Neuronal stem cell (in vitro differentiated cells): ENCODE measurements at regions not wholly inside any gene's neighbourhood (a gene's known extent, or its start where the extent isn't known, plus 50 kb on each side); places are given as distances from the start of the nearest gene placed in this dataset.
"Not testable (repeated sequence)": the region's sequence is repeated elsewhere in the genome, so short reads cannot be mapped to it uniquely, and the experiment has no call there.

ENCODE experiments used
- DNase-seq: peaks from one replicate; pipeline ENCODE4 v3.0.0-alpha.2; 2013; ENCODE audit warnings: low spot score
- H2AFZ ChIP-seq: one replicate; pipeline ENCODE4 v1.6.1; 2013; ENCODE audit warnings: mild to moderate bottlenecking, low read length, inconsistent platforms
- H2AK5ac ChIP-seq: 2 replicates; pipeline ENCODE4 v1.6.1; 2013; ENCODE audit warnings: low read depth, mild to moderate bottlenecking, inconsistent platforms, low read length, moderate library complexity, mixed read lengths
- H2BK120ac ChIP-seq: 2 replicates; pipeline ENCODE4 v1.6.1; 2013; ENCODE audit warnings: low read depth, mild to moderate bottlenecking, inconsistent platforms, low read length, moderate library complexity, mixed read lengths
- H2BK12ac ChIP-seq: one replicate; pipeline ENCODE4 v1.6.1; 2013; ENCODE audit warnings: low read length, inconsistent platforms
- H2BK15ac ChIP-seq: 2 replicates; pipeline ENCODE4 v1.6.1; 2013; ENCODE audit warnings: mild to moderate bottlenecking, low read length, inconsistent platforms, mixed read lengths
- H2BK5ac ChIP-seq: one replicate; pipeline ENCODE4 v1.6.1; 2013; ENCODE audit warnings: inconsistent platforms, mild to moderate bottlenecking, low read length, moderate library complexity
- H3K14ac ChIP-seq: one replicate; pipeline ENCODE4 v1.6.1; 2013; ENCODE audit warnings: low read length, inconsistent platforms
- H3K18ac ChIP-seq: 2 replicates; pipeline ENCODE4 v1.6.1; 2013; ENCODE audit warnings: low read length, inconsistent platforms
- H3K23ac ChIP-seq: 2 replicates; pipeline ENCODE4 v1.6.1; 2013; ENCODE audit warnings: low read depth, mild to moderate bottlenecking, mixed read lengths, low read length, inconsistent platforms; ENCODE audit not compliant: poor library complexity
- H3K27ac ChIP-seq: replicated peaks from 3 replicates; pipeline ENCODE4 v1.5.1; 2013; ENCODE audit warnings: low read length, inconsistent platforms
- H3K27me3 ChIP-seq, 3 experiments: 2 replicates each; pipeline ENCODE4 v1.6.1; 2013; ENCODE audit warnings: low read length in 3 of 3, mild to moderate bottlenecking in 2 of 3, inconsistent platforms in 1 of 3, low read depth in 1 of 3, mixed read lengths in 1 of 3, moderate library complexity in 1 of 3; ENCODE audit not compliant: control insufficient read depth in 3 of 3, insufficient read depth in 3 of 3
- H3K36me3 ChIP-seq, 2 donors: replicated peaks in 1 of 2; 2 replicates each; pipeline ENCODE4 v1.6.1; 2013; ENCODE audit warnings: low read length in 2 of 2; ENCODE audit not compliant: control insufficient read depth in 2 of 2, insufficient read depth in 2 of 2
- H3K4ac ChIP-seq: 2 replicates; pipeline ENCODE4 v1.6.1; 2013; ENCODE audit warnings: inconsistent platforms, mild to moderate bottlenecking, low read length, moderate library complexity
- H3K4me1 ChIP-seq, 2 donors: 1 replicate in 1 of 2; 2 replicates in 1 of 2; pipeline ENCODE4 v1.6.1; 2013; ENCODE audit warnings: low read length in 2 of 2, low read depth in 1 of 2; ENCODE audit not compliant: control insufficient read depth in 2 of 2, insufficient read depth in 1 of 2
- H3K4me2 ChIP-seq: one replicate; pipeline ENCODE4 v1.6.1; 2013; ENCODE audit warnings: mild to moderate bottlenecking, low read length, inconsistent platforms; ENCODE audit not compliant: insufficient read depth, poor library complexity, severe bottlenecking
- H3K4me3 ChIP-seq, 2 donors: 2 replicates each; pipeline ENCODE4 v1.5.1; 2013; ENCODE audit warnings: low read length in 2 of 2, mild to moderate bottlenecking in 2 of 2, inconsistent platforms in 1 of 2, moderate library complexity in 1 of 2
- H3K79me1 ChIP-seq: one replicate; pipeline ENCODE4 v1.6.1; 2013; ENCODE audit warnings: low read depth, mild to moderate bottlenecking, inconsistent platforms, low read length, moderate library complexity
- H3K9ac ChIP-seq: one replicate; pipeline ENCODE4 v1.6.1; 2013; ENCODE audit warnings: mild to moderate bottlenecking, low read depth, low read length, inconsistent platforms; ENCODE audit not compliant: poor library complexity
- H3K9me3 ChIP-seq, 2 donors: replicated peaks in 1 of 2; 2 replicates each; pipeline versions ENCODE3 to v1.6.1; 2013; ENCODE audit warnings: low read length in 2 of 2, mild to moderate bottlenecking in 2 of 2, inconsistent platforms in 1 of 2, low read depth in 1 of 2, mixed read lengths in 1 of 2, moderate library complexity in 1 of 2; ENCODE audit not compliant: control insufficient read depth in 2 of 2, insufficient read depth in 1 of 2
- H4K8ac ChIP-seq: one replicate; pipeline ENCODE4 v1.6.1; 2013; ENCODE audit warnings: low read depth, mild to moderate bottlenecking, inconsistent platforms, low read length, moderate library complexity
- H4K91ac ChIP-seq: one replicate; pipeline ENCODE4 v1.6.1; 2013; ENCODE audit warnings: low read length, low read depth, mild to moderate bottlenecking, inconsistent platforms; ENCODE audit not compliant: poor library complexity
- WGBS, 2 donors: extraction: QIAGEN DNeasy Blood & Tissue Kit; methylation state at CpG; one replicate each; pipeline ENCODE4 v1.1.7; 2013; ENCODE audit warnings: missing lambda C conversion rate in 2 of 2, mixed read lengths in 1 of 2; ENCODE audit not compliant: insufficient read length in 2 of 2, insufficient replicate concordance in 1 of 2; ENCODE audit errors: extremely low coverage in 2 of 2; 5-methylcytosine and 5-hydroxymethylcytosine counted together

DNA sequence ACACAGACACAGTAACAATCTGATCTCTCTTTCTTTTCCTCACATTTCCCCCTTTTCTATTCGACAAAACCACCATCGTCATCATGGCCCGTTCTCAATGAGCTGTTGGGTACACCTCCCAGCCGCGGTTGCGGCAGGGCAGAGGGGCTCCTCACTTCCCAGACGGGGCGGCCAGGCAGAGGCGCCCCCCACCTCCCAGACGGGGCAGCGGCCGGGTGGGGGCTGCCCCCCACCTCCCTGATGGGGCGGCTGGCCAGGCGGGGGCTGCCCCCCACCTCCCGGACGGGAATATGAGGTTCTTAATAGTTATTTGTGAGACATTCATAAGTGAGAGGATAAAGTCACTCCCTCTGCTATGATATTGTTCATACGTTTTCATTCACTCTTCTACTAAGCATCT lies 229.7 kb downstream of the CD109 start:
- H3K9ac ChIP-seq, H2AFZ ChIP-seq, H3K27me3 ChIP-seq, H3K36me3 ChIP-seq, H3K4ac ChIP-seq, H3K4me2 ChIP-seq, H2BK5ac ChIP-seq, H3K4me1 ChIP-seq, H4K91ac ChIP-seq, H3K18ac ChIP-seq, H2AK5ac ChIP-seq, H3K14ac ChIP-seq, H3K4me3 ChIP-seq, H2BK120ac ChIP-seq, H2BK15ac ChIP-seq, H3K79me1 ChIP-seq, H4K8ac ChIP-seq, H2BK12ac ChIP-seq, H3K27ac ChIP-seq, DNase-seq, H3K9me3 ChIP-seq, H3K23ac ChIP-seq: not testable (repeated sequence)
- no CpG with 5 or more reads among the region's 17 CpGs for WGBS, 2 donors

DNA sequence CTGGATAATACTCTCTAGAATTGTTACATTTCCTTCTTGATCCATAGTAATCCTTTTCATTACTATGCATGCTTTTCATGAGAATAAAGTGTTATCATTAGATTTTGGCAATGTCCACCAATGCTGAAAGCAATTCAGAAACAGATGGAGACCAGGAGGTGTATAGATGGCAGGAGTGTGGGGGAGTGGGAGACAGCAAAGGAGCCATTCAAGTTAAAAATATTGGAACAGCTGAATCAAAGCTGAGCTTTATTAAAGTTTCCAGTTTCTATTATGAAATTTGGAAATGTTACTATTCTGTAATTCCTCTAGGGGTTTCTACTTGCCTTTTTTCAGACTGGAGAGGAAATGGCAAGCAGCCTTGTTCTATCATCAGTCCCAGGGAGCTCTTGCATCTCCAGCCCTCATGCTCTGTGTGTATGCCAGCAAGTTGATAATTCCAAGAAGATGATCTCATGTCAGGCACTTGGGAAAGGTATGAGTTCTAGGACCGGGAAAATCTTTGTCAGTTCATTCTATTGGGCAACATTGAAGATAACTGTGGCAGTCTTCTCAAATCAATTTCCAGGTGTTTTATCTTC lies 228.0 kb downstream of the CD109 start:
- Histone ChIP-seq H3K4me3 (no peak overlapping the region), H3K27ac (no peak overlapping the region), H3K36me3 (no peaks in the 10 kb centered on the region), H2BK12ac (no peak overlapping the region), H3K9me3 (no peaks in the 10 kb centered on the region), H3K9ac (no peak overlapping the region), H3K23ac (no peak overlapping the region), H2BK15ac (no peak overlapping the region), H2AK5ac (no peak overlapping the region), H2BK5ac (no peak overlapping the region), H2BK120ac (no peak overlapping the region), H3K27me3 (no peaks in the 10 kb centered on the region), H3K4me1 (no peaks in the 10 kb centered on the region), H3K14ac (no peak overlapping the region), H4K91ac (no peak overlapping the region), H3K4me2 (no peak overlapping the region), H3K79me1 (no peaks in the 10 kb centered on the region), H2AFZ (no peak overlapping the region), H3K18ac (no peak overlapping the region), H4K8ac (no peak overlapping the region), H3K4ac (no peak overlapping the region)
- no CpG with 5 or more reads among the region's 1 CpG for WGBS, 2 donors
- DNase-seq = no peak

DNA sequence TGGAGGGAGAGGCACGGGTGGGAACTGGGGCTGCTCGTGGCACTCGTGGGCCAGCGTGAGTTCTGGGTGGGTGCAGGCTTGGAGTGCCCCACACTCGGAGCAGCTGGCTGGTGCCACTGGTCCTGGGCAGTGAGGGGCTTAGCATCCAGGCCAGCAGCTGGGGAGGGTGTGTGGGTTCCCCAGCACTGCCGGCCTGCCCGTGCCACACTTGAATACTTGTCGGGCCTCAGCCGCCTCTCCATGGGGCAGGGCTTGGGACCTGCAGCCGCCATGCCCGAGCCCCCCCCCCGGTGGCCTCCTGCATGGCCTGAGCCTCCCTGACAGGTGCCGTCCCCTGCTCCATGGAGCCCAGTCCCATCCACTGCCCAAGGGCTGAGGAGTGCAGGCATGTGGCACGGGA lies 207.2 kb downstream of the CD109 start:
- Histone ChIP-seq H3K27ac (no peak overlapping the region), H2AFZ (no peak overlapping the region), H2BK5ac (no peak overlapping the region), H3K18ac (no peak overlapping the region), H3K4me3 (no peak overlapping the region), H3K23ac (no peak overlapping the region), H2BK15ac (no peak overlapping the region), H4K91ac (no peak overlapping the region), H2AK5ac (no peak overlapping the region), H3K79me1 (no peaks in the 10 kb centered on the region), H3K4me2 (no peak overlapping the region), H2BK12ac (no peak overlapping the region), H3K9ac (no peak overlapping the region), H3K4me1 (no peaks in the 10 kb centered on the region), H3K27me3 (no peaks in the 10 kb centered on the region), H3K36me3 (no peaks in the 10 kb centered on the region), H2BK120ac (no peak overlapping the region), H4K8ac (no peak overlapping the region), H3K14ac (no peak overlapping the region), H3K4ac (no peak overlapping the region), H3K9me3 (peaks cover 0 to 5% of the 10 kb centered on the region in 2 donors)
- DNase-seq = no peak
- no CpG with 5 or more reads among the region's 14 CpGs for WGBS, 2 donors

DNA sequence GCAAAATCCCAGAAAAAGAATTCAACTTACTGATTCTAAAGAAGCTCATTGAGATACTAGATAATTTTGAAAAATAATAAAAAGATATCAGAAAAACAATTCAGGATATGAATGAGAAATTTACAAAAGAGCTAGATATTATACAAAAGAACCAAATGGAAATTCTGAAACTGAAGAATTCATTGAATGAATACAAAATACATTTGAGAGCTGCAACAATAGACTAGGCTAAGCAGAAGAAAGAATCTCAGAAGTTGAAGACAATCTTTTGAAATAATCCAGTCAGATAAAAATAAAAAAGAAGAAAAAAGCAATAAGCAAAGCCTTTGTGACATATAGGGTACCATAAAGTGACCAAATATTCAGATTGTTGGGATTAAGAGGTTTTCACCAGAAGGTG lies 206.0 kb downstream of the CD109 start:
- peaks cover 0 to 5% of the 10 kb centered on the region in 2 donors for H3K9me3 ChIP-seq
- H2AK5ac ChIP-seq = no peak overlapping the region
- no peak overlapping the region for H2BK12ac ChIP-seq
- H3K9ac ChIP-seq = no peak overlapping the region
- no peak overlapping the region for H3K23ac ChIP-seq
- no peak overlapping the region for H2BK120ac ChIP-seq
- H3K4me2 ChIP-seq = no peak overlapping the region
- H3K27ac ChIP-seq = no peak overlapping the region
- no peak overlapping the region for H2BK5ac ChIP-seq
- DNase-seq = no peak
- no peak overlapping the region for H4K8ac ChIP-seq
- no peak overlapping the region for H2BK15ac ChIP-seq
- no peak overlapping the region for H3K4ac ChIP-seq
- no peak overlapping the region for H3K18ac ChIP-seq
- no peak overlapping the region for H4K91ac ChIP-seq
- H3K4me3 ChIP-seq = no peak overlapping the region
- H2AFZ ChIP-seq = no peak overlapping the region
- no peak overlapping the region for H3K14ac ChIP-seq
- no peaks in the 10 kb centered on the region for H3K79me1 ChIP-seq
- H3K4me1 ChIP-seq = no peaks in the 10 kb centered on the region
- no peaks in the 10 kb centered on the region for H3K27me3 ChIP-seq
- H3K36me3 ChIP-seq = no peaks in the 10 kb centered on the region
